ENCODE measurements at regions not wholly inside any gene's neighbourhood (a gene's known extent, or its start where the extent isn't known, plus 50 kb on each side); places are given as distances from the start of the nearest gene placed in this dataset.

DNA sequence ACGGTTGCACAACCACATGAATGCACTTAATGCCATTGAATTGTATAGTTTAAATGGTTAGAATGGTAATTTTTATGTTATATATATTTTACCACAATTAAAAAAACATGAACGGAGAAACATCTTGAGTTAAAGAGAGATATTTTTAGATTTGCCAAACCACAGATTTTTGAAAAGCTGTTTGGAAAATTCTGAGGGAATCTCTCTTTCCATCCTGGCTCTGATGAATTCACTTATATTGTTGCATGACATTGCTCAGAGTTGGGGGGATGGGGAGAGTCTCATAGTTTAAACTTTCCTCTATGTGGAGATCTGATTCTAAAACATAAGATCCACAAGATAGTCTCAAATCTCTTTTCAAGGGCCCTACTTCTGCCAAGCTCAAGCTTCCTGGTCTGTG, 275.0 kb upstream of the NPVF start:
- ChIA-PET CTCF (no interaction called here), POLR2A (no interaction called here)
- H3K4me1 Mint-ChIP-seq = no peaks in the 10 kb centered on the region
- no peak overlapping the region for H3K4me2 ChIP-seq (replicated peaks; ENCODE audit: low read depth, low read length, poor library complexity, severe bottlenecking)
- DNase-seq (no peak), ATAC-seq (ENCODE audit: low read depth) (no peak)
- H3K4me1 ChIP-seq (ENCODE audit: control insufficient read depth in 2 of 2, insufficient read depth in 2 of 2, low read length in 2 of 2) = no peaks in the 10 kb centered on the region
- H3K9me3 Mint-ChIP-seq (ENCODE audit: insufficient read depth) = no peaks in the 10 kb centered on the region
- intact Hi-C loops (cut with micrococcal nuclease) = no loop called here
- H3K27ac ChIP-seq (ENCODE audit: low read length in 2 of 2) = no peak overlapping the region
- H3K27me3 ChIP-seq (replicated peaks in 1 of 4; ENCODE audit: control extremely low read depth in 1 of 4, control insufficient read depth in 3 of 4, insufficient read depth in 4 of 4, low read length in 3 of 4) = peaks cover 0 to 4% (median 2%) of the 10 kb centered on the region in 4 experiments
- H3K9ac ChIP-seq (ENCODE audit: low read length) = no peak overlapping the region
- no peak overlapping the region for H3K4me3 ChIP-seq (ENCODE audit: control extremely low read depth in 1 of 5, extremely low read depth in 1 of 5, insufficient read depth in 1 of 5, low read depth in 2 of 5, low read length in 4 of 5)
- H3K27ac Mint-ChIP-seq = no peak overlapping the region
- H3K9me3 ChIP-seq (ENCODE audit: control extremely low read depth in 1 of 3, control insufficient read depth in 2 of 3, insufficient read depth in 1 of 3, low read length in 2 of 3) = no peaks in the 10 kb centered on the region
- no CpG with 5 or more reads among the region's 2 CpGs for WGBS (ENCODE audit: insufficient coverage)
- no peaks in the 10 kb centered on the region for H3K79me2 ChIP-seq (ENCODE audit: control insufficient read depth, insufficient read depth, low read length)
- H3K4me3 Mint-ChIP-seq = no peak overlapping the region
- TF ChIP-seq, protein P1, sequence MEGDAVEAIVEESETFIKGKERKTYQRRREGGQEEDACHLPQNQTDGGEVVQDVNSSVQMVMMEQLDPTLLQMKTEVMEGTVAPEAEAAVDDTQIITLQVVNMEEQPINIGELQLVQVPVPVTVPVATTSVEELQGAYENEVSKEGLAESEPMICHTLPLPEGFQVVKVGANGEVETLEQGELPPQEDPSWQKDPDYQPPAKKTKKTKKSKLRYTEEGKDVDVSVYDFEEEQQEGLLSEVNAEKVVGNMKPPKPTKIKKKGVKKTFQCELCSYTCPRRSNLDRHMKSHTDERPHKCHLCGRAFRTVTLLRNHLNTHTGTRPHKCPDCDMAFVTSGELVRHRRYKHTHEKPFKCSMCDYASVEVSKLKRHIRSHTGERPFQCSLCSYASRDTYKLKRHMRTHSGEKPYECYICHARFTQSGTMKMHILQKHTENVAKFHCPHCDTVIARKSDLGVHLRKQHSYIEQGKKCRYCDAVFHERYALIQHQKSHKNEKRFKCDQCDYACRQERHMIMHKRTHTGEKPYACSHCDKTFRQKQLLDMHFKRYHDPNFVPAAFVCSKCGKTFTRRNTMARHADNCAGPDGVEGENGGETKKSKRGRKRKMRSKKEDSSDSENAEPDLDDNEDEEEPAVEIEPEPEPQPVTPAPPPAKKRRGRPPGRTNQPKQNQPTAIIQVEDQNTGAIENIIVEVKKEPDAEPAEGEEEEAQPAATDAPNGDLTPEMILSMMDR (IDR thresholded peaks at IDR 0.05) = no peak
- TF ChIP-seq EZH2 (IDR thresholded peaks at IDR 0.05; ENCODE audit: borderline replicate concordance, insufficient read depth, low read depth, low read length, poor library complexity, severe bottlenecking) = no peak
- H3K36me3 ChIP-seq (replicated peaks in 1 of 2; ENCODE audit: control extremely low read depth in 1 of 2, control insufficient read depth in 1 of 2, extremely low read depth in 1 of 2, insufficient read depth in 2 of 2, low read length in 1 of 2) = no peaks in the 10 kb centered on the region
- H2AFZ ChIP-seq (ENCODE audit: insufficient read depth, low read depth, low read length, poor library complexity, severe bottlenecking) = no peak overlapping the region
- no peaks in the 10 kb centered on the region for H4K20me1 ChIP-seq (ENCODE audit: control insufficient read depth, insufficient read depth, low read length, poor library complexity, severe bottlenecking)
- peaks cover 6% of the 10 kb centered on the region for H3K27me3 Mint-ChIP-seq

DNA sequence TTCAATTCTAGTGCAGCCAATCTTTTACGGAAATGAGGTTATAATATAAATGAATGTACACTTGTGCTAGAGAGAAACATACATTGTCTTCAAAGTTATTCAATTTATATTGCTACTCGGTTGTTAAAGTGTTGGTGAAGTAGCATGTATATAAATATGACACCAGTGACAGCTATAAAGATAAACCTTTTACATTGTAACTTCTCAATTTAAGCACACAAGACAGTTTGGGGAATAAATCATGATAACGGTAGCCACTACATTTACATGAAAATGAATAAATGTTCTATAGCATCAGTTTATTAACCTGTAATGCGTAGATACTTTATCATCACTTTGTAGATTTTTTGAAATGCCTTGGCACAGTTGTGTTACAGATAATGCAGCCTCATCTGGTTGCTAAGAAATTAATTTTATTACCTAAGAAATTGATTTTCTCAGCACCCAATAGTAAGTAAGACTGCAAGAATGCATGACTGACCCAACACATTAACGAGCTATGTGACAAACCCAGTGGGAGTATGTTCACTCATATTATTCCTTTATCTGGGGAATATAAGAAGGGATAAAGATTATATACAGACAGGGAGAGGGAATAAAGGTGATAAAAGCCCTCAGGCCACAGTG, 283.9 kb upstream of the NPVF start:
- TF ChIP-seq EZH2 (IDR thresholded peaks at IDR 0.05; ENCODE audit: borderline replicate concordance, insufficient read depth, low read depth, low read length, poor library complexity, severe bottlenecking) = no peak
- TF ChIP-seq, protein P1 (IDR thresholded peaks at IDR 0.05) = no peak
- no peaks in the 10 kb centered on the region for H3K9me3 ChIP-seq (ENCODE audit: control extremely low read depth in 1 of 3, control insufficient read depth in 2 of 3, insufficient read depth in 1 of 3, low read length in 2 of 3)
- CTCF ChIA-PET = no interaction called here
- Mint-ChIP-seq H3K4me1 (no peaks in the 10 kb centered on the region), H3K9me3 (ENCODE audit: insufficient read depth) (no peaks in the 10 kb centered on the region), H3K27me3 (no peaks in the 10 kb centered on the region), H3K27ac (no peak overlapping the region), H3K4me3 (no peak overlapping the region)
- DNase-seq (no peak), ATAC-seq (ENCODE audit: low read depth) (no peak)
- intact Hi-C loops (cut with micrococcal nuclease) = no loop called here
- no peaks in the 10 kb centered on the region for H3K4me1 ChIP-seq (ENCODE audit: control insufficient read depth in 2 of 2, insufficient read depth in 2 of 2, low read length in 2 of 2)
- H3K9ac ChIP-seq (ENCODE audit: low read length) = no peak overlapping the region
- H4K20me1 ChIP-seq (ENCODE audit: control insufficient read depth, insufficient read depth, low read length, poor library complexity, severe bottlenecking) = no peaks in the 10 kb centered on the region
- no peaks in the 10 kb centered on the region for H3K27me3 ChIP-seq (replicated peaks in 1 of 4; ENCODE audit: control extremely low read depth in 1 of 4, control insufficient read depth in 3 of 4, insufficient read depth in 4 of 4, low read length in 3 of 4)
- H3K36me3 ChIP-seq (replicated peaks in 1 of 2; ENCODE audit: control extremely low read depth in 1 of 2, control insufficient read depth in 1 of 2, extremely low read depth in 1 of 2, insufficient read depth in 2 of 2, low read length in 1 of 2) = no peaks in the 10 kb centered on the region
- WGBS (ENCODE audit: insufficient coverage) = no CpG with 5 or more reads among the region's 5 CpGs
- no peak overlapping the region for H3K4me2 ChIP-seq (replicated peaks; ENCODE audit: low read depth, low read length, poor library complexity, severe bottlenecking)
- H3K27ac ChIP-seq (ENCODE audit: low read length in 2 of 2) = no peak overlapping the region
- H3K79me2 ChIP-seq (ENCODE audit: control insufficient read depth, insufficient read depth, low read length) = no peaks in the 10 kb centered on the region
- H2AFZ ChIP-seq (ENCODE audit: insufficient read depth, low read depth, low read length, poor library complexity, severe bottlenecking) = no peak overlapping the region
- POLR2A ChIA-PET = no interaction called here
- H3K4me3 ChIP-seq (ENCODE audit: control extremely low read depth in 1 of 5, extremely low read depth in 1 of 5, insufficient read depth in 1 of 5, low read depth in 2 of 5, low read length in 4 of 5) = no peak overlapping the region
